Right forelimb (tissue), 1 donor: ENCODE measurements at regions not wholly inside any gene's neighbourhood (a gene's known extent, or its start where the extent isn't known, plus 50 kb on each side); places are given as distances from the start of the nearest gene placed in this dataset.

ENCODE experiments used
- DNase-seq: peaks from one replicate; pipeline ENCODE4 v3.0.0-alpha.2; 2018

GRCh38 chr4:187276736-187277408, 553.2 kb upstream of the FAT1 start:
- no peak for DNase-seq

DNA sequence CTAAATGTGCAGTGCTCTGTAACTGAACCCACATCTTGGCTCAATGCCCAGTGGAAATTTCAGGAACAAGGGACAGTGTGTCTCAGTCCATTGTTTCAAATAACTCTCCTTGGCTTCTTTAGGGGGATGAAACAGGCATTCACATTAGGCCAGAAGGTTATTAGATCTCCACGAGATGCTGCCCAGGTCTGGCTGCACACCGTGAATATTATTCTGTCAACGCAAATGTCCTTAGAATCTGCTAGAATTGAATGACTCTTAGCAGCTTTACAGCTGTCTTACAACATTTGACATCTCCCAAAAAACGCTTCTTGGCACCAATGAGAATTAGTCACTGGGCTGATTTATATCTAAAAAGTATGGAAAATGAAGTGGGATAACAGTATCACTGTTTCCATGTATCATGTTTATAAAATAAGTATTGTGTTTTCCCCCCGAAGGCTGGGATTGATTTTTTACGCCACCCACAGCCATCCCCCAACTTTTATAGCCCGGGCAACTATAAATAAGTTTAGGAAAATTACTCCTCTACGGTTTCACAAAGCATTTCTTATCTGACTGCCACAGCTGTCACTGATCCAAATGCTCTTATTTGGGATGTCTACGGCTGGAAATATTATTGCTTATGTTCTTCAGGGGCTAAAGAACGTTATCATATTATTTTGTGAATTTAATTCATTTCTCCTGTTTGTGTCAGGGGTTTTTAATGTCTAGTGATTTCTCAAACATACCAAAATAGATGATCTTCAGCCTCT, 559.7 kb upstream of the FAT1 start:
- DNase-seq, result no peak

GRCh38 chr4:187286525-187286924, 562.9 kb upstream of the FAT1 start:
- DNase-seq, result no peak

- no peak for DNase-seq
These were observed 565.7 kb upstream of the FAT1 start for GRCh38 chr4:187289371-187289770.

DNA sequence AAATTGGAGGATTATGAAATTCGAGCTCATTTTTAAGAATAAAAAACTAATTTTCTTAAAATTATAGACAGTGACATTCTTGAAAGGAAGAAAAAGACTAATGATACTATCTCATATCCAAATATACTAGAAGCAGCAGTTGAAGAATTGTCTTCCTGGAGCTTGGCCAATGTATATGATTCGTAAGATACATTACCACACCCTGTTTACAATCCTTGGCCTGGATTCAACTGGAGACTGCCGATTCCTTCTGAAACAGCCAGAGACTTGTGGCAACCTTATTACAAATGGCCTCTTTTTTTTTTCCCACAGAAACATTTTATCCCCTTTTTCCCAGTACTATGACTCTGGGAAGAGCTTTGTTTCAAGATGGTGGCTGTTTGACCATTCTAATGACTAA, 571.2 kb upstream of the FAT1 start:
- DNase-seq, result no peak

DNA sequence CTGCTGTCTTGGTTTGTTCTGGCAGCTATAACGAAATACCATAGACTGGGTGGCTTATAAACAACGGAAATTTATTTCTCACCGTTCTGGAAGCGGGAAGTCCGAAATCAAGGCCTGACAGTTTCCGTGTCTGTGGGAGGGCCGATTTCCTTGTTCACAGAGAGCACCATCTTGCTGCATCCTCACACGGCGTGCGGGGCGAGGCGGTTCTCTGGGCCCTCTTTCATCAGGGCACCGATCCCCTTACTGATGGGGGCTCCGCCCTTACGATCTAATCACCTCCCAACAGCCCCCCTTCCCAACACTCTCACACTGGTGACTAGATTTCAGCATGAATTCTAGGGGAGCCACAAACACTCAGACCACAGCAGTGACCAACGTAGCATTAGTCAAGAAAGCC, 578.3 kb upstream of the FAT1 start:
- no peak for DNase-seq

DNA sequence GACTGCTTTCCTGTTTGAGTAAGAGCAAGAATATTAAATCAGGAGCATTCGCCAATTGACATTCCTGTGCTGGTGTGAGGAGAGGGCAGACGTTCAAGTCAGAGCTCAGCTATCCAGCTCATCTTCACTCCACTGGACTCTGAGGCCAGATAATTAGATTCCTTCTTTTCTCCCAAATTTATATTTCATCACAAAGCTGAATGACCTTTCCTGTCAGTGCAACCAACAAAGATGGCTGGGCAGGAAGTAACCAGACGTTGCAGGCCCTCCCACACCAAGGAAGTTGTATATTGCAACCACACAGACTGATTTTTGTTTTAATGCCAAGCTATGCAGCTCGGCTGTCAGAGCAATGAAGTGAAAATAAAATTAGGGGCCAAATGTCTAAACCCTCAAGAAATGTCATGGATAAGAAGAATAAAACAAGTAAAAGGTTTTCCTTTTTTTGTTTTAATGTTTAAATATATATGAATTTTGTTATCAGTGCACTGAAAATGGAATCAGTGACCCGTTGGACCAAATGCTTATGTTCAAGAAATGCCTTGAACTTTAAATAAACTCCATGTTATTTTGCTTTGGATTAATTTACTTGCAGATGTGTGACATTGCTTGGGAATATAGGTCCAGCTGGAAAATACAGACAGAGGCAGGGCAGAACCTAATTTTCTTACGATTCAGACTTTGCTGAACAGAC, 578.9 kb upstream of the FAT1 start:
- DNase-seq, result no peak

DNA sequence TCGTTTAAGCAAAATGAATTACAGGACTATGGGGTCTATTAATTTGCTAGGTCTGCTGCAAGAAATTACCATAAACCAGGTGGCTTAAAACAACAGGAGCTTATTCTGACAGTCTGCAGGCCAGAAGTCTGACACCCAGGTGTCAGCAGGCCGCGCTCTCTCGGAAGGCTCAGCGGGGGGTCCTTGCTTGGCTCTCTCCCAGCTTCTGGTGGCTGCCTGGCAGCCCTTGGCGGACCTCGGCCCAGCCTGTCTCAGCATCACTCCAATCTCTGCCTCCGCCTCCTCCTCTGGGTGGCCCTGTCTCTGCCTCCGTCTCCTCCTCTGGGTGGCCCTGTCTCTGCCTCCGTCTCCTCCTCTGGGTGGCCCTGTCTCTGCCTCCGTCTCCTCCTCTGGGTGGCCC, 580.5 kb upstream of the FAT1 start:
- no peak for DNase-seq

- no peak for DNase-seq
These were observed 583.5 kb upstream of the FAT1 start for GRCh38 chr4:187307131-187307530.

DNA sequence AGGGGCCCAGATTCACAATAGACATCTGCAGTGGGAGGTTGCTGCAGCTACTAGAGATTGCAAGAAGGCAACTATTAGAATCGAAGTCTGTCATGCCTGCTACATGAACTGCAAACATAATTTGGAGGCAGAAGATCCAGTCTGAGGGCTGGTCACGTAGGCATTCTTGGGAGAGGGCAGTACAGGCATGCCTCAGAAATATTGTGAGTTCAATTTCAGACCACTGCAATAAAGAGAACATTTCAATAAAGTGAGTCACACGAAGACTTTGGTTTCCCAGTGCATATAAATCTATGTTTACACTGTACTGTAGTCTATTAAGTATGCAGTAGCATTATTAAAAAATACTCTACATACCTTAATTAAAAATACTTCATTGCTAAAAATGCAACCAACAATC, 585.8 kb upstream of the FAT1 start:
- no peak for DNase-seq

DNA sequence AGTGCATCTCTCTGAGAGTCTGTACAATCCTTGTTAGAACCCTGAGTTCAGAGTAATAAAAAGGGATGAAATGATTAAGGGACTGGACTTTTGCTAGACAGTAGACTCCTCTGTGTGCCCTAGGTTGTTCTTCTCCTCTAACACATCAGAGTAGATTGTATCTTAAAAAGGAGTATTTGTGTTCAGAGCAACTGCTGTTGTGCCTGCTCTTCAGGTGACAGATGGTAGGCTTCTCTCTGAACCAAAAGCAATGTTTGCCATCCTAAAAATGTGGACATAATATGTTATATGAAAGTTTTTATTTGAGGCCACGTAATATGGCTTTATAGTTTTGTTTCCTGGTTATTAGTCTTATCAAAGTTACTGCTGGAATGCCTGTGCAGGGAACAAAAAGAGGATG, 588.6 kb upstream of the FAT1 start:
- no peak for DNase-seq

DNA sequence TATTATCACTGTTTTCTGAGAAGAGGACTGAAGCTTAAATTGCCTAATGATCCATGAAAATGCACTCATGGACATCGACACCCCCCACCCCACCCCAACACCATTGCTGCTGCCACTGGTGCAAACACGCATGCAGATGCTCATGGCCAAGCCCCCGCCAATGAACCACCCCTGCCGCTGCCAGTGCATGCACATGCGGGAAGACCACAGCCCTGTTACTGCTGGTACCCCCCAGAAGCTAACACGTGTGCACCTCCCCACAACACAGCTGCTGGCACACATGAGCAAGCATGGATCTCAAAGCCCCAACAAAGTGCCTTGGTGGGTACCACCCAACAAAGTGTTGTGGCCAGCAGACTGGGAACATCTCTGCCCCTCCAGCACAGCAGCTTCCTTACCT, 594.1 kb upstream of the FAT1 start:
- no peak for DNase-seq

- DNase-seq, result no peak
These were observed 598.1 kb upstream of the FAT1 start for GRCh38 chr4:187321711-187322110.

DNA sequence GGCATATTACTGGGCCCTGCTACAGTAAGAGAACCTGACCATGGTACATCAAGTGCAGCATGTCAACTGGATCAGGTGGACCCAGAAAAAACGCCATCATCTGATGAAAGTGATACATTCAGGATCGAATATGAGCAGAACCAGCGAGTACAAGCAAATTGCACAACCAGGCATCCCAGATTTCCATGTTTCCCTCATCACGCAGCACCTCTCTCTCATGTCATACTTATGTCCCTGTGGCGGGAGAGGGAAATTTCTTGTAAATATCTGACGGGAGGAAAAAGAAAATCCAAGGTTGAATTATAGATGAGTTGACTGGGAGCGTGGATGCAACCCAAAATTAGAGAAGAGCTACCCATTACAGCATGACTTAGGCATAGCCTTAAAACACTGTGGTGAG, 608.5 kb upstream of the FAT1 start:
- no peak for DNase-seq

- no peak for DNase-seq
These were observed 609.5 kb upstream of the FAT1 start for GRCh38 chr4:187333151-187333550.

- no peak for DNase-seq
These were observed 611.7 kb upstream of the FAT1 start for GRCh38 chr4:187335339-187335738.

- no peak for DNase-seq
These were observed 631.1 kb upstream of the FAT1 start for GRCh38 chr4:187354740-187355139.

DNA sequence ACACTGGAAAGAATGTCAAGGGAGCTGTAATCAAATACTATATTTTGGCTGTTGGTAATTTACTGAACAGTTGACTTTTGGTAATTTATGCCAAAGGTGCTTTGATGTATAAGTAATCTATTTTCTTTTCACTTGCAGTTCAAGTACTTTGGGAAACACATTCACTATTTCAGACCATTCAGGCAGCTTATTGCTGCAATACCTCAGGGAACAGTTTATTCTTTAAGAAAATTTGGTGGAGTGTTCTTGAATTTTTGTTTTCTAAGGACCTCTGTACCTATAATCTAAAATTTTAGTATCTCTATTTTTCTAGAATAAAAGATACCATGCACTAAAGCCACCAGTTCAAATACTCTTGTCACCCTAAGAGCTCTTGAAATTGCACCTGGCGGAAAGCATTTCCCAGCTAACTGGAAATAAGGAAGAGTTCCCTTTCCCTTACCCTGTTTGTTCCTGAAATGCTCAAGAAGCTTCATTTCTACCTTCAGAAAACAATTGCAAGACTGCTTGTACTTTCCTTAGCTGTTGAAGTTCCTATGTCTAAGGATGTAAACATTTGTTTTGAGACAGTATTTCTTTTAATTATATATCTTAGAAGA, 633.5 kb upstream of the FAT1 start:
- DNase-seq, result no peak

- no peak for DNase-seq
These were observed 634.2 kb upstream of the FAT1 start for GRCh38 chr4:187357821-187358220.

DNA sequence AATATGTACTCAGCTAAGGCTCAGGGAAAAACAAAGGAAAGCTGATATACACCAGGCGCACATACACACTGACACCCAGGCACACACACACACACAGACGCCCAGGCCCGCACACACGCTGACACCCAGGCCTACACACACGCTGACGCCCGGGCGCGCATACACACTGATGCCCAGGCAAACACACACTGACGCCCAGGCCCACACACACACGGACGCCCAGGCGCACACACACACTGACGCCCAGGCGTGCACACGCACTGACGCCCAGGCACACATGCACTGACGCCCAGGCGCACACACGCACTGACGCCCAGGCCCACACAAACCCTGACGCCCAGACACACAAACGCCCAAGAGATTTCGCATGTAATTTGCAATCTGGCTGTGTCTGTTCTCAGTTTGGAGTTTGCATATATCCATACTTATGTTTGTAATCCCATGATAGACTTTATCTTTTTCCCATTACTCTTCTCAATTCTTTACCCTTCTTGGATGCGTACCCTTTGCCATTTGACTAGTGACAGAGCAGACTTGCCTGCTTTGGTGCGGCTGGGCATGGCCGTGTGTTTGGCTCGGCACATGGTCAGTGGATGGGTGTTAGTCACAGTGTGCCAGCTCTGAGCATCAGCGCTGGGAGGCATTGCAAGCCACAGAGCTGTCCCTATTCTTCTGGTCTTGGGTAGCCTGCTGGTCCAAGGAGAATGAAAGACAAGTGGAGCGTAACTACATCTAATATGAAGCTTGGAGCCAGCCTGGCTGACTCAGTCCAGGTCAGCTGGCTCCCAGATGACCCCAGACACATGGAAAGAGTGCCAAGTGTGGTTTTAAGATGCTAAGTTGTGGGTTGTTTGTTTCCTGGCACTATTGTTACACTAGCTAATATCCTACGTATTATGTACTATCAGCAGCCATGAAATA, 632.4 kb upstream of the ZFP42 start:
- no peak for DNase-seq

- no peak for DNase-seq
These were observed 631.2 kb upstream of the ZFP42 start for GRCh38 chr4:187364401-187364800.

GRCh38 chr4:187364851-187365250, 630.7 kb upstream of the ZFP42 start:
- no peak for DNase-seq

GRCh38 chr4:187366530-187366929, 629.0 kb upstream of the ZFP42 start:
- no peak for DNase-seq
